ENCODE measurements at regions not wholly inside any gene's neighbourhood (a gene's known extent, or its start where the extent isn't known, plus 50 kb on each side); places are given as distances from the start of the nearest gene placed in this dataset.
A peak's percentile ranks its signal among the peaks of the same experiment; 100 is the strongest.

DNA sequence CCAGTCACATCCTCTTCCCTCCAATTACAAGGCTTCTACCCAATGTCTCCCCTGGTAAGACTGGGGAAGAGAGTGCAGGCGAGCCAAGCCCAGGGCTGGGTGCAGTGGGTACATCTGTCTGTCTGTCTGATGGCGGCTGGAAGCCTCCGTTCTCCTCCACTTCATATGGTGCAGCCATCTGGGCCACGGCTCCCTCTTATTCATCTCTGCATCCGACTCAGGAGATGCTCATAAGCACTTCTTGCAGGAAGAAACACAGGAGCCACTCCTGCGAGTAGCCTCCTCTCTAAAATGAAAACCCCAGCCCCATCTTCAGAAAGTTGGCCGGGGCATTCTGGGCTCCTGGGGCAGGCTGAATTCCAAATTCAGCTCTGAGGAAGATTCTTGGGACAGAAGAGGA lies 67.5 kb upstream of the SLC6A6 start:
- Histone ChIP-seq H3K27ac (no peak overlapping the region), H3K4me1 (no peaks in the 10 kb centered on the region), H3K27me3 (no peaks in the 10 kb centered on the region), H3K4me3 (no peak overlapping the region), H3K9me3 (no peaks in the 10 kb centered on the region), H3K36me3 (no peaks in the 10 kb centered on the region)
- DNase-seq (no peak), ATAC-seq (no peak)
- intact Hi-C loops (cut with DNase I), result no loop called here
- TF ChIP-seq, protein P1, sequence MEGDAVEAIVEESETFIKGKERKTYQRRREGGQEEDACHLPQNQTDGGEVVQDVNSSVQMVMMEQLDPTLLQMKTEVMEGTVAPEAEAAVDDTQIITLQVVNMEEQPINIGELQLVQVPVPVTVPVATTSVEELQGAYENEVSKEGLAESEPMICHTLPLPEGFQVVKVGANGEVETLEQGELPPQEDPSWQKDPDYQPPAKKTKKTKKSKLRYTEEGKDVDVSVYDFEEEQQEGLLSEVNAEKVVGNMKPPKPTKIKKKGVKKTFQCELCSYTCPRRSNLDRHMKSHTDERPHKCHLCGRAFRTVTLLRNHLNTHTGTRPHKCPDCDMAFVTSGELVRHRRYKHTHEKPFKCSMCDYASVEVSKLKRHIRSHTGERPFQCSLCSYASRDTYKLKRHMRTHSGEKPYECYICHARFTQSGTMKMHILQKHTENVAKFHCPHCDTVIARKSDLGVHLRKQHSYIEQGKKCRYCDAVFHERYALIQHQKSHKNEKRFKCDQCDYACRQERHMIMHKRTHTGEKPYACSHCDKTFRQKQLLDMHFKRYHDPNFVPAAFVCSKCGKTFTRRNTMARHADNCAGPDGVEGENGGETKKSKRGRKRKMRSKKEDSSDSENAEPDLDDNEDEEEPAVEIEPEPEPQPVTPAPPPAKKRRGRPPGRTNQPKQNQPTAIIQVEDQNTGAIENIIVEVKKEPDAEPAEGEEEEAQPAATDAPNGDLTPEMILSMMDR (IDR thresholded peaks at IDR 0.05), result no peak

GRCh38 chr3:14335774-14336748 lies 66.3 kb upstream of the SLC6A6 start:
- intact Hi-C loops (cut with DNase I), result no loop called here
- ATAC-seq (peak; percentile 90), DNase-seq (peak; percentile 77)
- no peak overlapping the region for H3K4me3 ChIP-seq
- H3K27me3 ChIP-seq, result no peaks in the 10 kb centered on the region
- H3K9me3 ChIP-seq, result no peaks in the 10 kb centered on the region
- H3K36me3 ChIP-seq, result no peaks in the 10 kb centered on the region
- no peaks in the 10 kb centered on the region for H3K4me1 ChIP-seq
- TF ChIP-seq, protein P1 (IDR thresholded peaks at IDR 0.05), result no peak
- H3K27ac ChIP-seq, result no peak overlapping the region

GRCh38 chr3:14336749-14337598 lies 65.4 kb upstream of the SLC6A6 start:
- DNase-seq (no peak), ATAC-seq (no peak)
- intact Hi-C loops (cut with DNase I), result no loop called here
- Histone ChIP-seq H3K9me3 (no peaks in the 10 kb centered on the region), H3K27me3 (no peaks in the 10 kb centered on the region), H3K27ac (no peak overlapping the region), H3K4me1 (no peaks in the 10 kb centered on the region), H3K36me3 (no peaks in the 10 kb centered on the region), H3K4me3 (no peak overlapping the region)
- TF ChIP-seq, protein P1 (IDR thresholded peaks at IDR 0.05), result no peak

DNA sequence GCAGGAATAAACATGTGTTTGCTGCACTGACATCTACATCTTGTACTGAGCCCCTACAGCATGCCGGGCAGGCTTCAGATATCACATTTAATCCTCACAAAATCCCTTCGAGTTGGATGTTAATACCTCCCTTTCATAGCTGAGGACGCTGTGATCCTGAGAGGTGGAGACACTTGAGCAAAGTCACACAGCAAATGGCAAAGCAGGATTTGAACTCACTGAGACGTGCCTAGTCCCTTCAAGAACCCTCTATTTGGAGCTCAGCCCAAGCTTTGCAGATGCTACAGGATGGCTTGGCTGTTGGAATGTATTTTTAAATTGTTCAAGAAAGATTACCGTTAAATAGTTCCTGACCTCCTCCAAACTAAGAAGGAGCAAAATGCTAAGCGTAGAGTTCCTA lies 64.6 kb upstream of the SLC6A6 start:
- intact Hi-C loops (cut with DNase I), result no loop called here
- no peak overlapping the region for H3K27ac ChIP-seq
- DNase-seq, result no peak

GRCh38 chr3:14338242-14338641 lies 64.2 kb upstream of the SLC6A6 start:
- no peaks in the 10 kb centered on the region for H3K4me1 ChIP-seq
- no peak for ATAC-seq
- DNase-seq, result no peak
- H3K36me3 ChIP-seq, result no peaks in the 10 kb centered on the region
- no peaks in the 10 kb centered on the region for H3K27me3 ChIP-seq
- H3K27ac ChIP-seq, result no peak overlapping the region
- H3K9me3 ChIP-seq, result no peaks in the 10 kb centered on the region
- intact Hi-C loops (cut with DNase I), result no loop called here
- TF ChIP-seq, protein P1 (IDR thresholded peaks at IDR 0.05), result no peak
- no peak overlapping the region for H3K4me3 ChIP-seq

More for the DNA sequence above, 64.6 kb upstream of the SLC6A6 start:
- TF ChIP-seq, protein P1 (IDR thresholded peaks at IDR 0.05), result no peak
- no peaks in the 10 kb centered on the region for H3K27me3 ChIP-seq
- H3K9me3 ChIP-seq, result no peaks in the 10 kb centered on the region
- no peak for ATAC-seq
- H3K36me3 ChIP-seq, result no peaks in the 10 kb centered on the region
- H3K4me1 ChIP-seq, result no peaks in the 10 kb centered on the region
- no peak overlapping the region for H3K4me3 ChIP-seq

Measured in upper lobe of right lung (tissue), 1 donor.